ENCODE measurements at regions not wholly inside any gene's neighbourhood (a gene's known extent, or its start where the extent isn't known, plus 50 kb on each side); places are given as distances from the start of the nearest gene placed in this dataset.
"Not testable (repeated sequence)": the region's sequence is repeated elsewhere in the genome, so short reads cannot be mapped to it uniquely, and the experiment has no call there.

DNA sequence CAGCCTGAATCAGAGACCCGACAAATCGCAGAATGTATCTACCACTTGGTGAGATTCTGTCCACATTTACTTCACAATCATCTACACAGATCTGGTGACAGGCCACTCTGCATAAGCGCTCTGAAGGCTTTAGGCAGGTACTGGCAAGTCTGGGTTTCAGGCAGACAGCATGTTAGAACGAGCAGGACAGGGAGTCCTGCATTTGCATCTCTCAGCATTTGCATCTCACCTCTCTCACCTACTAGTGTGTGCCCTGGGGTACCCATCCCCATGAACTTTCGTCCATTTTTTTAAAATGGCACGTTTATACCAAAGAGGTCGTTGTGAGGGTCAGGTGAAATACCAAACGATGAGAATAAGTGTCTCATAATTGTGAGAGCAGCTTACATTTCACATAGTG, 108.2 kb downstream of the SPATA31A1 start:
- H3K9me3 ChIP-seq; H3K36me3 ChIP-seq; H3K27me3 ChIP-seq; FAIRE-seq; intact Hi-C loops (cut with DNase I); H3K27ac ChIP-seq; H3K4me1 ChIP-seq; DNase-seq: not testable (repeated sequence)
- 2 to 7% methylated on average over 5 to 6 of the region's 8 CpGs for WGBS, 2 donors
- ATAC-seq, result peak; percentile 36 to 55 (median 40)
- H3K4me3 ChIP-seq, result peak overlapping the region in 2 of 4 donors; percentile 38 to 44

DNA sequence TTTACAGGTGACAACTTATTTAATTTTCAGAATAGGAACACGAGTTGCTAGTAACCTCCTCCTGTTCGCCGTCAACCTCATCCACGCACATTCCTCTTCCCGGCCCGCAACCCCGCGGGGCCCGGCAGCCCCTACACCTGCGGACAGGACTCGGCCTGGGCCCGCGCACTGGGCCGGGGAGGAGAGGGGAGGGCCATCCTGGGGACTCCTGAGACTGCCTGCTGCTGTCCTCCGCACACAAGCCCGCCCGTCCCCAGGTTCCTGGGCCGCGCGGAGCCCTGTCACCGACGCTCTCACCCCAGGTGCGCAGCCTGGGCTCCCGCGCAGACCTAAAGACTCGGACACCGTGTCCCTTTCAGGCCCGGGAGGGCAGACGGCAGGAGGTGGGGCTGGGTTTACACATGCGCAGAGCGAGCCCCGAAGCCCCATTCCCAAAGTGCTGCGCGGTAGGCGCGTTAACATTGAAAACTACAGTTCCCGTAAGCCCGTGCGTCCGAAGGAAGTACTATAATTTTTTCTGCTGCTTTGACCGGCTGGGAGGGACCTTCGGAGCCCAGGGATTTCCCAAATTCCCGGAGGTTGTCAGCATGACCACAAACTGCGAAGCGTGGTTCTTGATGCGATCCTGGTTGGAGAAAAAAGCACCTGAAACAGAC, 108.8 kb downstream of the SPATA31A1 start:
- ATAC-seq (peak; percentile 99 to 100 (median 100)), DNase-seq (peak; percentile 86 to 94 (median 88))
- H3K27me3 ChIP-seq; H3K9me3 ChIP-seq; H3K4me1 ChIP-seq; H3K36me3 ChIP-seq; intact Hi-C loops (cut with DNase I); FAIRE-seq: not testable (repeated sequence)
- WGBS, 2 donors, result 0% methylated on average over 38 to 45 of the region's 46 CpGs
- Histone ChIP-seq H3K27ac (peak overlapping the region in 2 of 4 donors; percentile 36 to 44), H3K4me3 (peak overlapping the region in 3 of 4 donors; percentile 7 to 44 (median 38))

GRCh38 chr9:39474499-39474898, 119.0 kb downstream of the SPATA31A1 start:
- intact Hi-C loops (cut with DNase I); H3K27me3 ChIP-seq; FAIRE-seq; ATAC-seq; H3K4me3 ChIP-seq; H3K27ac ChIP-seq; H3K4me1 ChIP-seq; H3K36me3 ChIP-seq; H3K9me3 ChIP-seq; DNase-seq: not testable (repeated sequence)
- WGBS, 2 donors, result 79 to 100% methylated on average over 1 of the region's 1 CpG

- ATAC-seq; H3K27ac ChIP-seq; H3K4me1 ChIP-seq; FAIRE-seq; H3K36me3 ChIP-seq; H3K4me3 ChIP-seq; H3K27me3 ChIP-seq; intact Hi-C loops (cut with DNase I); DNase-seq; H3K9me3 ChIP-seq: not testable (repeated sequence)
- WGBS, 2 donors, result 66 to 72% methylated on average over 3 to 4 of the region's 4 CpGs
Observed at GRCh38 chr9:39483073-39483472, 127.6 kb downstream of the SPATA31A1 start.

- intact Hi-C loops (cut with DNase I); FAIRE-seq; H3K4me1 ChIP-seq; H3K27me3 ChIP-seq; ATAC-seq; H3K9me3 ChIP-seq; H3K27ac ChIP-seq; H3K36me3 ChIP-seq; DNase-seq; H3K4me3 ChIP-seq: not testable (repeated sequence)
- 44 to 53% methylated on average over 2 of the region's 2 CpGs for WGBS, 2 donors
Observed at GRCh38 chr9:39483880-39484279, 128.4 kb downstream of the SPATA31A1 start.

GRCh38 chr9:39484292-39484691, 128.8 kb downstream of the SPATA31A1 start:
- H3K27ac ChIP-seq; H3K4me1 ChIP-seq; FAIRE-seq; H3K4me3 ChIP-seq; ATAC-seq; H3K36me3 ChIP-seq; H3K9me3 ChIP-seq; DNase-seq; H3K27me3 ChIP-seq; intact Hi-C loops (cut with DNase I): not testable (repeated sequence)
- WGBS, 2 donors, result 50% methylated on average over 1 of the region's 1 CpG

DNA sequence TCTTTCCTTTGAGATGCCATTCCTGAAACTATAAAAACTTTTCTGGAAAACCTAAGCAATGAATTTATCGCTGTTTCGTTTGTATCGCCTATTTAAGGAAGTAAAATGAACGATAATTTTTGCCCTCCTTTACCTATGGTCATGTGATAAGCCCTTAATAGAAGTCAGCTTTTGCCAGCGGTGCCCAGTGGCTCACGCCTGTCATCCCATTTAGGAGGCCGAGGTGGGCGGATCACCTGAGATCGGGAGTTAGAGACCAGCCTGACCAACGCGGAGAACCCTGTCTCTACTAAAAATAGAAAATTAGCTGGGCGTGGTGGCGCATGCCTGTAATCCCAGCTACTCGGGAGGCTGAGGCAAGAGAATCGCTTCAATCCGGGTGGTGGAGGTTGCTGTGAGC, 132.0 kb downstream of the SPATA31A1 start:
- intact Hi-C loops (cut with DNase I); H3K27me3 ChIP-seq; ATAC-seq; H3K4me3 ChIP-seq; FAIRE-seq; H3K4me1 ChIP-seq; H3K27ac ChIP-seq; H3K9me3 ChIP-seq; H3K36me3 ChIP-seq: not testable (repeated sequence)
- 80 to 92% methylated on average over 8 of the region's 16 CpGs for WGBS, 2 donors
- DNase-seq, result peak in 1 of 6 donors; percentile 44

GRCh38 chr9:39496248-39496647, 140.8 kb downstream of the SPATA31A1 start:
- 13 to 22% methylated on average over 3 of the region's 4 CpGs for WGBS, 2 donors
- FAIRE-seq; DNase-seq; H3K4me1 ChIP-seq; H3K4me3 ChIP-seq; intact Hi-C loops (cut with DNase I); H3K27ac ChIP-seq; H3K9me3 ChIP-seq; H3K27me3 ChIP-seq; H3K36me3 ChIP-seq: not testable (repeated sequence)
- peak in 2 of 4 donors; percentile 40 to 52 for ATAC-seq

- H3K27ac ChIP-seq; H3K4me1 ChIP-seq; H3K4me3 ChIP-seq; H3K27me3 ChIP-seq; ATAC-seq; intact Hi-C loops (cut with DNase I); H3K36me3 ChIP-seq; H3K9me3 ChIP-seq; DNase-seq: not testable (repeated sequence)
- no CpG with 5 or more reads among the region's 4 CpGs for WGBS, 2 donors
- peak; percentile 68 for FAIRE-seq
Observed at GRCh38 chr9:39503178-39503577, 147.7 kb downstream of the SPATA31A1 start.

DNA sequence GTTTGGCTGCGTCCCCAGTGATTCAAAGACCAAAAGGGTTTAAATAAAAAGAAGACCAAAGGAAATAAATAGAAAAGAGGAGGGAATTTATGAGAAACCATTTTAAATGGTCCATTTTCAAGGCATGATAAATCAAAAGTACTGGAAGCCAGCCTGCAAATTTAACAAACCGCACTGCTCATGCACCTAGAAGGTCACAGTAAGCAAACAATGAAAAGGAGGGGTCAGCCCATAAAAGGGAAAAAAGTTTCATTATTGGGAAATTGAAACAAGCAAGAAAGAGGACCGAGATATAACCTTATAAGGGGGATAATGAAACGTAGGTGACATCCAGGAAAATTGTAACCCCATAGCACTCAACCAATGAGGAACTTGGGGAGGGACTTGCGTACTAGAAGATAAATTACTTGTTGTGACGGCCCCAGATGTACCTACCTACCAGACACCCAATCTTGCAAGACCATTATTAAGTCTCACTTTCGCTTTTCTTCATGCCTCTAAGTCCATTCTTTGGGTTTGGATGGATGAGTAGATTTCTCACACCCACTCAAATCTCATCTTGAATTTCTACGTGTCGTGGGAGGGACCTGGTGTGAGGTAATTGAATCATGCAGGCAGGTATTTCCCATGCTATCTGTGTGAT, 172.0 kb downstream of the SPATA31A1 start:
- intact Hi-C loops (cut with DNase I); FAIRE-seq; H3K9me3 ChIP-seq; H3K36me3 ChIP-seq; DNase-seq; H3K4me1 ChIP-seq; H3K27me3 ChIP-seq; H3K4me3 ChIP-seq; H3K27ac ChIP-seq: not testable (repeated sequence)
- 63 to 77% methylated on average over 3 of the region's 9 CpGs for WGBS, 2 donors
- ATAC-seq, result peak in 3 of 4 donors; percentile 44 to 63 (median 53)

GRCh38 chr9:39532597-39532996, 177.1 kb downstream of the SPATA31A1 start:
- H3K27me3 ChIP-seq; H3K9me3 ChIP-seq; H3K4me1 ChIP-seq; FAIRE-seq; H3K27ac ChIP-seq; ATAC-seq; H3K36me3 ChIP-seq; DNase-seq; intact Hi-C loops (cut with DNase I); H3K4me3 ChIP-seq: not testable (repeated sequence)
- WGBS, 2 donors, result 73 to 83% methylated on average over 2 of the region's 6 CpGs

- H3K4me1 ChIP-seq; H3K9me3 ChIP-seq; intact Hi-C loops (cut with DNase I); H3K36me3 ChIP-seq; H3K4me3 ChIP-seq; FAIRE-seq; H3K27ac ChIP-seq; ATAC-seq; H3K27me3 ChIP-seq: not testable (repeated sequence)
- peak in 1 of 6 donors; percentile 26 for DNase-seq
- WGBS, 2 donors, result 66 to 89% methylated on average over 9 to 32 of the region's 38 CpGs
Observed at GRCh38 chr9:39533001-39533762, 177.7 kb downstream of the SPATA31A1 start.
